CD4-positive, alpha-beta T cell treated with Interleukin-2 at 100 ng/mL for 4 hours (primary cell): ENCODE measurements at regions not wholly inside any gene's neighbourhood (a gene's known extent, or its start where the extent isn't known, plus 50 kb on each side); places are given as distances from the start of the nearest gene placed in this dataset.
"Not testable (repeated sequence)": the region's sequence is repeated elsewhere in the genome, so short reads cannot be mapped to it uniquely, and the experiment has no call there.

Source experiments
- DNase-seq: peaks from one replicate; pipeline ENCODE4 v3.0.0-alpha.2; 2020; ENCODE audit warnings: low spot score

DNA sequence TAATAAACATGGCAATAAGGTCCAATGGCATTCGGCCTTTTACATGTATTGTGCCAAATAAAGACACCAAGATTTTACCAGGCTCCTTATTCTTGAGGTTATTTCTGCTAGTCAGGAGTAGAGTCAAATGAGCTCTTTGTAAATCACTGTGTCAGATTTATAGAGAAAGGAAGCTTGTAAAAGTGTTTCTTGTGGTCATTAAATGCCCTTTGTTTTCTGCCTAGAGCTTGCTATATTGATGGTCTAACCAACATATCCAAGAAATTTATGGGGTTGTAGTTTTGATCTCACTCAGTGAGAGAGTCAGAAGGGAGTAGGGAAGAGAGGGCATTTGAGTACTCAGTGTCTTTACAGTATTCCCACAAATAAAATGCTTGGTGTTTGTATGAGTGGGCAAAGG, 86.2 kb upstream of the FRMPD4 start:
- no peak for DNase-seq

DNA sequence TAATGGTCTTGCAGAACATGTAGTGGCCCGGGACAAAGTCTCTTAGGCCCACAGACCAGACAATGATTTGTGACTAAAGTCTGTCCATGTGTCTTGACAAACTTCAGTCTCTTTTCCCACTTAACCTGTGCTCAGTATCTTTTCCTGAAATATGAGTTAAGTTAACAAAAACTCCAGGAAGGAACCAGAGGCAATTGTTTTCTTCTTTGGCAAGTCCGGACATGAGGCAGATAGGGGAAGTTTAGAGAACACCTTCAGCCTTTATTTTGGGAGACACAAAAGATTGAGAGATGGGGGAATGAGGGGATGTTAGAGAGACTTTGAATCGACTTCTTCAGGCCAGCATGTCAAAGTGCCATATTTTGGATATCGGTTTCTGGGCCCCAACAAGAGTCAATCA, 80.2 kb upstream of the FRMPD4 start:
- DNase-seq: no peak

DNA sequence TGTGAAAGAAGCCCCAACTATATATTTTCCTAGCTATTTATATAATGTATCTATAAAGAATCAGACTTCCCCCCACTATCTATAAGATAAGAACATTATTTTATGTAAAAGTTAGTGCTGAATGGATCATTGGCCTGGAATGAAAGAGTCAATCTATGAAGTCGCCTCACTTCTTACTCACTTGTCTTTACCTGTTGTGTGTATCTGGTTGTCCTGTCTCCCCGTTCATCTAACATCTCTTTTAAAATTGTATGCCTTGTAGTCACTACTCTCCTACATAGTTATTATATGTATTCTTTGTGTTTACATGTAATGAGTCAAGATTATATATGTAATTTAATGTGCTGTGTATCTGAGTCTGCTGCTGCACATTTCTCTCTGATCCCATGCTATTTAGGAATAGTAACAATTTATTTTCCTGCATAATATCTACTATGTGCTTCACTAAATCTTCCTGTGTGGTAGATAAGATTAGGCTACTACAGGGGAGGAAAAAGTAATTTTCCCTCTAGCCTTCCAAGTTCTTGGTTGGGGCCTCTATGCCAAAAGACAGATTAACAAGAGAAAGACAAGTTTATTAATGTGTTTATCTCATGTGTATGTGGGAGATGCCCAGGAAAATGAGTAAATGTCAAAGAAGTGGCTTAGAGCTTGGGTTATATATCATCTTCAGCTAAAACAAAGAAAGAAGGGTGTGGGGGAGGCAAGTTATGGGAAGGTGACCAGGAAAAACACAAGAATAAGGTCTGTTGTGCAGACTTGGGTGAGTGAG, 77.6 kb upstream of the FRMPD4 start:
- DNase-seq: no peak

DNA sequence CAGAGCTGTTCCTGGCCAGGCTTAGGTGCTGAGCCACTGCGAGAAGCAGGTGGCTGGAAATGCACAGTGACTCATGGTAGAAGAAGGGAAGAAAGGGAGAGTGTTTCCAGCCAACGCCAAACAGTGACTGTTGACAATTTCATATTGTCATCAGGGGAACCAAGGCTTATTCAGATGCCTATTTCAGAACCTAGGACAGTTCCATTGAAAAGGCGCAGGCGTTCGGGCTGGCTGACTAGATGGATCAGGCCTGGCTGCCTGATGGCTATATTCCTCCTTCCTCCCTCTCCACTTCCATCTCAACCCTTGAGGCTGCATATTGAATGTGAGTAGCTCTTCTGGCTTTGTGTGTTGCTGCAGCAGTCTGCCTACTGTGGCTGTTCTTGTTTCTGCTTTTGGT, 73.0 kb upstream of the FRMPD4 start:
- no peak for DNase-seq

DNA sequence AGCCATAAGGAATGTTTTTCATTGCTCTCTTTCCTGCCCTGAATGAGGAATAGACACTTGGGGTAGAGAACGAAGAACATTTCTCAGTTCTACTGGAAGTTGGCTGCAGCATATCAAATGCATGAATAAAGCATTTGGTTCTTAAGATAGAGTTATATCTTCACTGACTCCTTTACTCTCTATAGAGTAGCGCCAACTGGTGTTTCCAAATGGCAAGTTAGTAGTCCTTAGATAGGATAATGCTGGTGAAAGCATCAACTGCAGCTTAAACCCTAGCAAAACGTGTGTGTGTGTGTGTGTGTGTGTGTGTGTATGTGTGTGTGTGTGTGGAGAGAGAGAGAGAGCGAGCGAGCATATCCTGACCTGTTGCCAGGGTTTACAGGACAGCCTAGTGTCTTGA, 62.2 kb upstream of the FRMPD4 start:
- no peak for DNase-seq

DNA sequence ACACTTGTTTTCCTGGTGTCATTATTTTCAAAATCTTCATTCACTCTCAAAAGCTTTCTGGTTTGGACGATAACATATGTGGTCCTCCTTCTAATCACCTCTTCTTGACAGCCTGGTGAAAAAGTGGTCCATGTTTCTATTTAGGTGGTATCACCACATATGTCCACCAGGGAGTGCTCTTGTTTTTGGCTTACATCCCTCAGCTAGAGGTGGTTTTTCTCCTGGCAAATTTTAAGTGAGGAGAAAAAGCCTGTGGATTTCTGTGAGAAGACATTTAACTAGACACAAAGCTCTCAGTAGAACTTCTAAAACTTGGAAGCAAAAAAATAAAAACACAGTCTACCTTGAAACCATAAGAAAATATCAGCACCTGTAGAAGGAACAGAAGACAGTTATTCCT, 58.0 kb upstream of the FRMPD4 start:
- no peak for DNase-seq

DNA sequence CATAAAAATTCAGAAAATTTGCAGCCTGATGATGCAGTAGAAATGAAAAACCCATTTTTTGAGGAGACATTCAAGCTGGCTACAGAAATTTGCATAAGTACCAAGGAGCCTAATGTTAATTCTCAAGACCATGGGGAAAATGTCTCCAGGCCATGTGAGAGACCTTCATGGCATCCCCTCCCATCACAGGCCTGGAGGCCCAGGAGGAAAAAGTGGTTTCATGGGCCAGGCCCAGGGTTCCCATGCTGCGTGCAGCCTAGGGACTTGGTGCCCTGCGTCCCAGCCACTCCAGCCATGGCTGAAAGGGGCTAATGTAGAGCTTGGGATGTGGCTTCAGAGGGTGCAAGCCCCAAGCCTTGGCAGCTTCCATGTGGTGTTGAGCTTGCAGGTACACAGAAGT, 55.3 kb upstream of the FRMPD4 start:
- not testable (repeated sequence) for DNase-seq
